ENCODE measurements at regions not wholly inside any gene's neighbourhood (a gene's known extent, or its start where the extent isn't known, plus 50 kb on each side); places are given as distances from the start of the nearest gene placed in this dataset.
A peak's percentile ranks its signal among the peaks of the same experiment; 100 is the strongest.

DNA sequence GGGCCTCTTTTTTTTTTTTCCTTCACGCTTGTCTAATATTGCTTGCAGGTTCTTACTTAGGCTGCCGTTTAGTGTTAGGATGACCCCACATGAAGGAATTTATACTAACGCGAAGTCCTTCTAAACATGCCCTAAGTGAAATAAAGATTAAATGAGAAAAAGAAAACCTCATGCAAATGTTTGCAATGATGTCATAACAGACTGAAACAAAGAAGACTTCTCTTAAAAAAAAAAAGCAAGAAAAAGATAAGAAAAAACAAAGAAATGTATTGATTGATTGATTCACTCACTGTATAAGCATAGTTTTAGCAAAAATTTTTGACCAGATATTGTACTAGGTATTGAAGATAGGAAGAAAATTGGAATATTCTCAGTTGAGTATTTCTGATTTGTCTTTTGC is 418.2 kb downstream of the IRS2 start:
- no peaks in the 10 kb centered on the region for H3K36me3 ChIP-seq (ENCODE audit: control insufficient read depth, insufficient read depth, low read length)
- H3K27me3 ChIP-seq (ENCODE audit: control insufficient read depth, insufficient read depth, low read length), result no peaks in the 10 kb centered on the region
- no peak overlapping the region for H3K4me3 ChIP-seq (ENCODE audit: low read depth, low read length)
- no CpG with 5 or more reads among the region's 4 CpGs for WGBS (ENCODE audit: insufficient coverage)
- no peak overlapping the region for H3K27ac ChIP-seq (ENCODE audit: low read depth, low read length)
- DNase-seq (ENCODE audit: low read depth in 4 of 6, low spot score in 6 of 6), result no peak
- peaks cover 5% of the 10 kb centered on the region for H3K9me3 ChIP-seq (ENCODE audit: control insufficient read depth, insufficient read depth, low read length)
- peaks cover 22% of the 10 kb centered on the region for H3K4me1 ChIP-seq (ENCODE audit: control insufficient read depth, insufficient read depth, low read length)

DNA sequence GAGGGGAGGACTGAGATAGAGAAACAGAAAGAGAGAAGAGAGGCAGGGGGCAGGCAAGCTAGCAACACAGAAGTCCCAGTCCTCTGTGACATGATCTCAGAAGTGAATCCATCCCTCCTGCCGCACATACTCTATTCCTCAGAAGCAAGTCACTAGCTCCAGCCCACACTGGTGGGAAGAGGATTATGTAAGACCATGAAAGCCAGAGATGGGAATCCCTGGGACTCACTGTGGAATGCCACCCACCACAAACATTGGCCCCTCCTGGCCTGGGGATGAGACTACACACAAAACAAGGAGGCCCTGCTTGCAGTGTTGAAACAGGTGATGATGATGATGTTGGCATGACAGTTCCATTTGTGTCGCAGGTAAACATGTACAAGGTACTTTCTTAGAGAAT is 419.9 kb downstream of the IRS2 start:
- Histone ChIP-seq H3K36me3 (ENCODE audit: control insufficient read depth, insufficient read depth, low read length) (no peaks in the 10 kb centered on the region), H3K27me3 (ENCODE audit: control insufficient read depth, insufficient read depth, low read length) (no peaks in the 10 kb centered on the region), H3K27ac (ENCODE audit: low read depth, low read length) (no peak overlapping the region), H3K4me3 (ENCODE audit: low read depth, low read length) (no peak overlapping the region), H3K4me1 (ENCODE audit: control insufficient read depth, insufficient read depth, low read length) (peaks cover 22% of the 10 kb centered on the region), H3K9me3 (ENCODE audit: control insufficient read depth, insufficient read depth, low read length) (peaks cover 5% of the 10 kb centered on the region)
- WGBS (ENCODE audit: insufficient coverage), result 100% methylated on average over 1 of the region's 2 CpGs
- no peak for DNase-seq (ENCODE audit: low read depth in 4 of 6, low spot score in 6 of 6)

DNA sequence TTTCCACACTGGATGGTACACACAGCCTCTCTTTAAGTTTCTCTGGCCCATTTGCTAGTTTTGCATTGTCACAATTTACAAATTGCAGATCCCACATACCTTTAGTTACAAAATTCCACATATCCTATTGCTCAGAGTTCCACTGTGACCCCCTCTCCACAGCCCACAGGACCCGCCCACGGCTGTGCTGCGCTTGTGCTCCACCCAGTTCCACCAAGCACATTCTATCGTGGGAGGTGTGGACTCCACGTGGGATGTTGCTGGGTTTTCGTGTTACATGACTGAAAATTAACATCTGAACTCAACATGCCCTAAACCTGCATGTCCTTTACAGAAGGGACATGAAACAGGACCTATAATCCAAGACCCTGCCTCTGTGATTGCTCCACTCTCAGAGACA is 423.0 kb downstream of the IRS2 start:
- WGBS (ENCODE audit: insufficient coverage), result 96% methylated on average over 6 of the region's 6 CpGs
- DNase-seq (ENCODE audit: low read depth in 4 of 6, low spot score in 6 of 6), result no peak

DNA sequence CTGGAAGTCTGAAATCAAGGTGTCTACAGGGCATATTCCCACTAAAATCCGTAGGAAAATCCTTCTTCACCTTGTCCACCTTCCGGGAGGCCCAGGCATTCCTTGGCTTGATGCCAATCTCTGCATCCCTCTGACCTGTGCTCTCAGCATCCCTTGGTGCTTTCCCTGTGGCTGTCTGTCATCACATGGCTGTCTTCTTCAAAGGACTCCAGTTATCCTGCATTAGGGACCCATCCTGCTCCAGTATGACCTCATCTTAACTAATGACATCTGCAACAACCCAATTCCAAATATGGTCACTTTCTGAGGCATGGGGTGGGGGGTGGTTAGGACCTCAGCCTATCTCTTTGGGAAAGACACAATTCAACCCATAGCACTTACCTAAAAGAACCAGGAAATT is 423.8 kb downstream of the IRS2 start:
- Histone ChIP-seq H3K4me3 (ENCODE audit: low read depth, low read length) (no peak overlapping the region), H3K27ac (ENCODE audit: low read depth, low read length) (no peak overlapping the region)
- WGBS (ENCODE audit: insufficient coverage), result 90% methylated on average over 2 of the region's 2 CpGs

More for the DNA sequence above, 423.0 kb downstream of the IRS2 start:
- Histone ChIP-seq H3K27ac (ENCODE audit: low read depth, low read length) (no peak overlapping the region), H3K36me3 (ENCODE audit: control insufficient read depth, insufficient read depth, low read length) (no peaks in the 10 kb centered on the region), H3K4me1 (ENCODE audit: control insufficient read depth, insufficient read depth, low read length) (peaks cover 5% of the 10 kb centered on the region), H3K27me3 (ENCODE audit: control insufficient read depth, insufficient read depth, low read length) (no peaks in the 10 kb centered on the region), H3K4me3 (ENCODE audit: low read depth, low read length) (no peak overlapping the region), H3K9me3 (ENCODE audit: control insufficient read depth, insufficient read depth, low read length) (peaks cover 5% of the 10 kb centered on the region)

DNA sequence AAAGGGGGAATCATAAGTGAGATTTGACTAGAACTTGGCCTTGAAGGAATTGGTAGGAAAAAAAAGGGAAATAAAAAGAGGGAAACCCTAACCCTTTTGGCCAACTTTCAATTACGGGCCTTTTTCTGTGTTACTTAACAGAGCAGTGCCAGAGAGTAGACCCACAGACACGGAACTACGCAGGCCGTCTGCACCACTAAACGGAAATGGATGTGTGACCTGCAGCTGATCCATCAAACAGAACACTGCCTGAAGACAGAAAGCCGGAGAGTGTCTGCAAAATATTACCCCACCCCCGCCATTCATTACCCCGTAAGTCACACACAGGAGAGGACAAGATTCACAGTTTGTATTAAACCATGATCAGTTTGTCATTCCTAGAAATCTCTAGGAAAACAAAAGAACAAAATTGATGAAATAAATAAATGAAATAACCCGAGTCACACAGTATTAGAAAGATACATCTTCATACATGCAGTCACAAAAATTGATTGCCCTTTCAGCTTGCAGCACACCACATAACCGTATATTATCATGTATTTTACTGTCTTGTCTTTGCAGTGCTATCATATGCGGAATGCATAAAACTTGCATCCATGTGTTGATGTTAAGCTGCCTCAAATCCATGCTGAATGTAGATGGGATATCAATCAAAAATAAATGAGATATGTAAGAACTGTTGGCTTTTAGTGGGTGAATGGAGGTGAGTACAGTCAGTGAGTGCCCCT is 424.7 kb downstream of the IRS2 start:
- 53% methylated on average over 6 of the region's 11 CpGs for WGBS (ENCODE audit: insufficient coverage)
- H3K4me1 ChIP-seq (ENCODE audit: control insufficient read depth, insufficient read depth, low read length), result no peaks in the 10 kb centered on the region
- peak in 1 of 6 donors; percentile 73 for DNase-seq (ENCODE audit: low read depth in 4 of 6, low spot score in 6 of 6)
- no peak overlapping the region for H3K4me3 ChIP-seq (ENCODE audit: low read depth, low read length)
- no peaks in the 10 kb centered on the region for H3K27me3 ChIP-seq (ENCODE audit: control insufficient read depth, insufficient read depth, low read length)
- H3K9me3 ChIP-seq (ENCODE audit: control insufficient read depth, insufficient read depth, low read length), result peaks cover 5% of the 10 kb centered on the region
- no peaks in the 10 kb centered on the region for H3K36me3 ChIP-seq (ENCODE audit: control insufficient read depth, insufficient read depth, low read length)
- H3K27ac ChIP-seq (ENCODE audit: low read depth, low read length), result no peak overlapping the region

More for the DNA sequence above, 423.8 kb downstream of the IRS2 start:
- Histone ChIP-seq H3K4me1 (ENCODE audit: control insufficient read depth, insufficient read depth, low read length) (peaks cover under 1% of the 10 kb centered on the region), H3K9me3 (ENCODE audit: control insufficient read depth, insufficient read depth, low read length) (peaks cover 5% of the 10 kb centered on the region), H3K27me3 (ENCODE audit: control insufficient read depth, insufficient read depth, low read length) (no peaks in the 10 kb centered on the region), H3K36me3 (ENCODE audit: control insufficient read depth, insufficient read depth, low read length) (no peaks in the 10 kb centered on the region)
- no peak for DNase-seq (ENCODE audit: low read depth in 4 of 6, low spot score in 6 of 6)

DNA sequence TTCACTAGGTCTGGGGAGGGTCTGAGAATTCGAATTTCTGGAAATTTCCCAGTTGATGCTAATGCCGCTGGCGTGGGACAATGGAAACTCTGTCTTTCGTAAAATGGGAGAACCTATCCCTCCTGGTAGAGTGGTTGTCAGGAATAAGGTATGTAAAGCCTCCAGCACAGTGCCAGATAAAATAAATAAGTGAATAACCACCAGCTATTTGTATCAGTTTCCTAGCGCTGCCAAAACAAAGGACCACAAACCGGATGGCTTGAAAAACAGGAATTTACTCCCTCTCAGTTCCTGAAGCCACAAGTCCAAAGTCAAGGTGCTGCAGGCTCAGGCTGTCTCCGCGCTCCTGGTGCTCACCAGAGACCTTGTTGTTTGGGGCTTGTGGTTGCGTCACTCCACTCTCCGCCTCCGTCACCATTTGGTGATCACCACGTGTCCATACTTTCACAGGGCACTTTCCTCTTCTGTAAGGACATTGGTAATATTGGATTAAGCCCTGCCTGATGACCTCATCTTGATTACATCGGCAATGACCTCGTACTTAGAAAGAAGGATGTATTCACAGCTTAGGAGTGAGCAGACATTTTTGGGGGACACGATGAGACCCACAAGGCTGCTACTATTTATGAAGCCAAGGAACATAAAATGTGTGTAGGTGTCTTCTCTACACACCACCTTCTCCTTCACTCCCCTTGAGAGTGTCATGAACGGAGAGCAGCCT is 428.5 kb downstream of the IRS2 start:
- Histone ChIP-seq H3K27me3 (ENCODE audit: control insufficient read depth, insufficient read depth, low read length) (no peaks in the 10 kb centered on the region), H3K9me3 (ENCODE audit: control insufficient read depth, insufficient read depth, low read length) (no peaks in the 10 kb centered on the region), H3K27ac (ENCODE audit: low read depth, low read length) (no peak overlapping the region), H3K36me3 (ENCODE audit: control insufficient read depth, insufficient read depth, low read length) (no peaks in the 10 kb centered on the region), H3K4me1 (ENCODE audit: control insufficient read depth, insufficient read depth, low read length) (peaks cover 6% of the 10 kb centered on the region), H3K4me3 (ENCODE audit: low read depth, low read length) (no peak overlapping the region)
- WGBS (ENCODE audit: insufficient coverage), result 89% methylated on average over 5 of the region's 16 CpGs
- DNase-seq (ENCODE audit: low read depth in 4 of 6, low spot score in 6 of 6), result no peak

DNA sequence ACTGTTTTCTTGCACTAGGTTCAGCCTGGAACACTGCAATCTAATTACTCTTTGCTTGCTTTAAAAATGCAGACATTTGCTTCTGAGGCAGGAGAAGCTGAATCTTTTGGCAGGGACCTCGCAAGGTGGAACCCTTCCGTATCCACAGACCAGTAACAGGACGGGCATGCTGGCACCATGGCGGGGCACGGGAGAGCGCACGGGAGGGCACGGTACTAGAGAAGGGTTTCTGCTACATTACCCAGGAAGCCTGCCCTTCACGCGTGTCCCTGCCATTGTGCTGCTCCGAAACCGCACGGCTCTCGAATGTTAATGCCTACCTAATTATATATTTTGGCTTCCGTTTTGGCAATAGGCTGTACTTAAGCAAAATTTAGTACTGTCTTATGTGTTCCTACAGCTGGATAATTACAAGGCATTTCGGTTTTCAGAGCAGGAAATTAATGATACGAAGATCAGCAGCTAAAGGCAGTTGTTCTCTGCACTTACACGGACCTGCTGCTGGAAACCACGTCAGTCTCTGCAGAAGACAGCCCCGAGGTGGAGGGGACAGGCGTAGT is 430.4 kb downstream of the IRS2 start:
- Histone ChIP-seq H3K9me3 (ENCODE audit: control insufficient read depth, insufficient read depth, low read length) (no peaks in the 10 kb centered on the region), H3K27me3 (ENCODE audit: control insufficient read depth, insufficient read depth, low read length) (no peaks in the 10 kb centered on the region), H3K4me1 (ENCODE audit: control insufficient read depth, insufficient read depth, low read length) (peaks cover 6% of the 10 kb centered on the region), H3K36me3 (ENCODE audit: control insufficient read depth, insufficient read depth, low read length) (no peaks in the 10 kb centered on the region), H3K4me3 (ENCODE audit: low read depth, low read length) (peak overlapping the region; percentile 9), H3K27ac (ENCODE audit: low read depth, low read length) (no peak overlapping the region)
- 48% methylated on average over 11 of the region's 21 CpGs for WGBS (ENCODE audit: insufficient coverage)
- peak in 2 of 6 donors; percentile 42 to 82 for DNase-seq (ENCODE audit: low read depth in 4 of 6, low spot score in 6 of 6)

DNA sequence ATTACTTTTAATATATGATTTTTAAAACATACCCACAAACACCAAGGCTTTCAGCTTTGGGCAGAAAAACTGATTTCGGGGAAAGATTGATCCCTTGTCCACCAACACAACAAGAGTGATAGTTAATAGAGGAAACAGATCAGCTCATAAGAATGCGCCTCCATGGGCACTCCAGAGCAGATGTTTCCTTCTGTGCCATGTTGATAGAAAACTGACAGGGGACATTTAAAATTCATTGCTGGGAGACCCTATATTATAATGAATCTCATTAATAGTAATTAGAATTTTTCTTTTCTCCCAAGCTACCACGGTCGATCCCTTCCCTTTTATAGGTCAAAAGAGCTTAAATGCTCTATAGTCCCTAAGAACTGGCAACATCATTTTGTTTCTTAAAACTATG is 431.2 kb downstream of the IRS2 start:
- Histone ChIP-seq H3K27ac (ENCODE audit: low read depth, low read length) (no peak overlapping the region), H3K4me3 (ENCODE audit: low read depth, low read length) (no peak overlapping the region), H3K9me3 (ENCODE audit: control insufficient read depth, insufficient read depth, low read length) (no peaks in the 10 kb centered on the region), H3K36me3 (ENCODE audit: control insufficient read depth, insufficient read depth, low read length) (no peaks in the 10 kb centered on the region), H3K4me1 (ENCODE audit: control insufficient read depth, insufficient read depth, low read length) (peaks cover 6% of the 10 kb centered on the region), H3K27me3 (ENCODE audit: control insufficient read depth, insufficient read depth, low read length) (no peaks in the 10 kb centered on the region)
- peak in 1 of 6 donors; percentile 18 for DNase-seq (ENCODE audit: low read depth in 4 of 6, low spot score in 6 of 6)
- no CpG with 5 or more reads among the region's 4 CpGs for WGBS (ENCODE audit: insufficient coverage)

DNA sequence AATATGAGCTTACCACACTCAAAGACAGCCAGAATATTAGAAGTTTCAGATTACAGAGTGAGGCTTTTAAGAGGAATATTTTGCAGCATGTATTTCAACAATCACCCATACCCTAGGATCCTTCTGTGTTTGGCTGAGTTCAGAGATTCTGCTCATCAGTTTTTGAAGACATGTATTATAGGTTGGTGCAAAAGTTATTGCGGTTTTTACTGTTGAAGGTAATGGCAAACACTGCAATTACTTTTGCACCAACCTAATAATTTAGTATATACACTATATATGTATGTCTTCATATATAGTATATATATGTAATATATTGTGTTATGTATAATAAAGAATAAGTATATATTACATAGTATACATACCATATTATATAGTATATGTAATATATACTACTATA is 435.1 kb downstream of the IRS2 start:
- Histone ChIP-seq H3K36me3 (ENCODE audit: control insufficient read depth, insufficient read depth, low read length) (no peaks in the 10 kb centered on the region), H3K4me1 (ENCODE audit: control insufficient read depth, insufficient read depth, low read length) (peaks cover 6% of the 10 kb centered on the region), H3K9me3 (ENCODE audit: control insufficient read depth, insufficient read depth, low read length) (no peaks in the 10 kb centered on the region), H3K27me3 (ENCODE audit: control insufficient read depth, insufficient read depth, low read length) (no peaks in the 10 kb centered on the region), H3K4me3 (ENCODE audit: low read depth, low read length) (no peak overlapping the region), H3K27ac (ENCODE audit: low read depth, low read length) (no peak overlapping the region)
- DNase-seq (ENCODE audit: low read depth in 4 of 6, low spot score in 6 of 6), result no peak
- WGBS (ENCODE audit: insufficient coverage), result no CpG with 5 or more reads among the region's 1 CpG
